Breast epithelium (tissue), 3 donors: ENCODE measurements at regions not wholly inside any gene's neighbourhood (a gene's known extent, or its start where the extent isn't known, plus 50 kb on each side); places are given as distances from the start of the nearest gene placed in this dataset.

Experiments used
- POLR2A ChIP-seq: fragments of 450-650 bp; IDR thresholded peaks from one replicate; pipeline ENCODE4 v1.6.1; 2016; ENCODE audit warnings: antibody characterized with exemption, mild to moderate bottlenecking, moderate library complexity
- TF ChIP-seq, protein P1 (sequence below), 3 donors: fragments of 450-650 bp; IDR thresholded peaks; one replicate each; pipeline ENCODE4 v1.5.1; 2016 to 2017; ENCODE audit warnings: antibody characterized with exemption in 3 of 3, mild to moderate bottlenecking in 3 of 3, moderate library complexity in 3 of 3

DNA sequence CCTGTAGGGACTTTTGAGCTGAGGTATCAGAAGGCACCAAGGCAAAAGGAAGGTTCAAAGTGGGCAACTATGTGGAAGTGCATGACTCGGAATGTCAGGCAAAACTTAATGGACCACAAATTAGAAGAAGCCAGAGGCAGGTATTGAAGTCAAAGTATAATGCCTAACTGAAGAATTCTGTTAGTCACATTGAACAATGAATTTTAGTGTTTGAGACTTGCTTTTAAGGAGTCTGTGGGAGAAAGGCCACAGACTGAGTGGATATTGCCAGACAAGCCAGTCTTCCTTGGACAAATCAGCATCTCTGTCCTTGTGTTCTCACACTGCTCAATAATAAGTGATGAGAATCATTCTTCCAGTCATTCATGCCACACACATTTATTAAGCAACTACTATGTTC lies 498.9 kb downstream of the STK39 start:
- TF ChIP-seq, protein P1, sequence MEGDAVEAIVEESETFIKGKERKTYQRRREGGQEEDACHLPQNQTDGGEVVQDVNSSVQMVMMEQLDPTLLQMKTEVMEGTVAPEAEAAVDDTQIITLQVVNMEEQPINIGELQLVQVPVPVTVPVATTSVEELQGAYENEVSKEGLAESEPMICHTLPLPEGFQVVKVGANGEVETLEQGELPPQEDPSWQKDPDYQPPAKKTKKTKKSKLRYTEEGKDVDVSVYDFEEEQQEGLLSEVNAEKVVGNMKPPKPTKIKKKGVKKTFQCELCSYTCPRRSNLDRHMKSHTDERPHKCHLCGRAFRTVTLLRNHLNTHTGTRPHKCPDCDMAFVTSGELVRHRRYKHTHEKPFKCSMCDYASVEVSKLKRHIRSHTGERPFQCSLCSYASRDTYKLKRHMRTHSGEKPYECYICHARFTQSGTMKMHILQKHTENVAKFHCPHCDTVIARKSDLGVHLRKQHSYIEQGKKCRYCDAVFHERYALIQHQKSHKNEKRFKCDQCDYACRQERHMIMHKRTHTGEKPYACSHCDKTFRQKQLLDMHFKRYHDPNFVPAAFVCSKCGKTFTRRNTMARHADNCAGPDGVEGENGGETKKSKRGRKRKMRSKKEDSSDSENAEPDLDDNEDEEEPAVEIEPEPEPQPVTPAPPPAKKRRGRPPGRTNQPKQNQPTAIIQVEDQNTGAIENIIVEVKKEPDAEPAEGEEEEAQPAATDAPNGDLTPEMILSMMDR (IDR thresholded peaks at IDR 0.05), result no peak
- no peak for TF ChIP-seq POLR2A
